Fibroblast of pulmonary artery (primary cell): ENCODE measurements at regions not wholly inside any gene's neighbourhood (a gene's known extent, or its start where the extent isn't known, plus 50 kb on each side); places are given as distances from the start of the nearest gene placed in this dataset.

ENCODE experiments used
- DNase-seq: peaks from one replicate; pipeline ENCODE4 v3.0.0-alpha.2; 2010; ENCODE audit warnings: low read depth
- H3K4me3 ChIP-seq: replicated peaks from 2 replicates; pipeline ENCODE4 v1.5.1; 2011; ENCODE audit warnings: low read depth, mild to moderate bottlenecking, control low read depth, low read length, moderate library complexity
- TF ChIP-seq, protein P1 (sequence below): IDR thresholded peaks from 2 replicates; pipeline ENCODE4 v1.5.1; 2011; ENCODE audit warnings: mild to moderate bottlenecking, control low read depth, low read length, inconsistent platforms; ENCODE audit errors: missing control alignments

DNA sequence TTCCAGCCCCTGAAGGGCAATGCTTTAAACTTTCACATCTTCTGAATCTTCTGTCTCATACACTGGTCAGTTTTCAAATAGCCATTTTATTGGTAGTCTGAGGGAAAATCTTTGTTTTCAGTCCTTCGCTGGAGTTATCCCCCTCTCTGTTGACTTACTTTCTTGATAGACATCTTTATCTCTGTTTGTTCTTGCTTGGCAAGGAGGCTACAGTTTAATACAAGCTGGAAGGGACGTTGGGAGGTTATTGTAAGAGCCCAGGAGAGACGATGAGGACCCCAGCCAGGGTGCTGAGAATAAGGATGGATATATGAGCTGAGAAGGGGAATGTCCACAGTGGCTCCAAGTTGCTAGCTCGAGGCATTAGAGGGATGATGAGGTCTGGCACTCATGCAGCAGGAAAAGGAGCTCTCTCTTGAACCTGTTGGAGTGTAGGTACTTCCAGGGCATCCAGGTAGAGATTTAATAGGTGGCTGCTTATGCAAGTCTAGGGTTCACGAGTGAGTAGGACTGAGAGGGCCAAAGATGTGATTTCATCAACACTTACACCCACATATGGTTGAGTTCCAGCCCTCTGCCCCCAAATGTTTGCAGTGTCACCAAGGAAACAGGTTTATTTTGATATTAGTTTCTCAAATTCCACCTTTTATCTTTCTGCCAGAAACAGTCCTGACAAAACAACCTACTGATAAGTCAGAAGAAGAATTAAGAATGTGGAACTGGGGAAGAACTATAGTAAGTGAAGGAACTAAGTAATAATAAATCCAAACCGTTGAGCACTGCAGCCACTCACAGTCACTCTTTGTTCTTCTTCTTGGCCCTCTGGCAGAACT is 237.3 kb upstream of the PROX1 start:
- no peak overlapping the region for H3K4me3 ChIP-seq
- no peak for DNase-seq
- TF ChIP-seq, protein P1, sequence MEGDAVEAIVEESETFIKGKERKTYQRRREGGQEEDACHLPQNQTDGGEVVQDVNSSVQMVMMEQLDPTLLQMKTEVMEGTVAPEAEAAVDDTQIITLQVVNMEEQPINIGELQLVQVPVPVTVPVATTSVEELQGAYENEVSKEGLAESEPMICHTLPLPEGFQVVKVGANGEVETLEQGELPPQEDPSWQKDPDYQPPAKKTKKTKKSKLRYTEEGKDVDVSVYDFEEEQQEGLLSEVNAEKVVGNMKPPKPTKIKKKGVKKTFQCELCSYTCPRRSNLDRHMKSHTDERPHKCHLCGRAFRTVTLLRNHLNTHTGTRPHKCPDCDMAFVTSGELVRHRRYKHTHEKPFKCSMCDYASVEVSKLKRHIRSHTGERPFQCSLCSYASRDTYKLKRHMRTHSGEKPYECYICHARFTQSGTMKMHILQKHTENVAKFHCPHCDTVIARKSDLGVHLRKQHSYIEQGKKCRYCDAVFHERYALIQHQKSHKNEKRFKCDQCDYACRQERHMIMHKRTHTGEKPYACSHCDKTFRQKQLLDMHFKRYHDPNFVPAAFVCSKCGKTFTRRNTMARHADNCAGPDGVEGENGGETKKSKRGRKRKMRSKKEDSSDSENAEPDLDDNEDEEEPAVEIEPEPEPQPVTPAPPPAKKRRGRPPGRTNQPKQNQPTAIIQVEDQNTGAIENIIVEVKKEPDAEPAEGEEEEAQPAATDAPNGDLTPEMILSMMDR: no peak

DNA sequence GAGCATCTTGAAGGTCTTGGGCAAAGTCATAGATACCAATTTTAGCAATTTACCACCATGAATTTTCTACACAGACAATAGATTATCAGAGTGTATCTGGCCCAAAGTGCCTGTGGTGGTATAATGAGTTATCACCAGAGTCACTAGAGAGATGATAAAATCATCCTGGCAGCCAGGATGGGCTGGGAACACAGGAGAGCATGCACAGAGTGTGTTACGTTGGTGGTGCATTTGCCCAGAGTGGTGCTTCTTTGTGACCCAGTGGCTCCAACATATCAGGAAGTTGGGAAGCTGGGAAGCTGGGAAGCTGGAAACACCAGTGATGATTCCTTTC is 236.7 kb upstream of the PROX1 start:
- TF ChIP-seq, protein P1: no peak
- H3K4me3 ChIP-seq: no peak overlapping the region
- no peak for DNase-seq

DNA sequence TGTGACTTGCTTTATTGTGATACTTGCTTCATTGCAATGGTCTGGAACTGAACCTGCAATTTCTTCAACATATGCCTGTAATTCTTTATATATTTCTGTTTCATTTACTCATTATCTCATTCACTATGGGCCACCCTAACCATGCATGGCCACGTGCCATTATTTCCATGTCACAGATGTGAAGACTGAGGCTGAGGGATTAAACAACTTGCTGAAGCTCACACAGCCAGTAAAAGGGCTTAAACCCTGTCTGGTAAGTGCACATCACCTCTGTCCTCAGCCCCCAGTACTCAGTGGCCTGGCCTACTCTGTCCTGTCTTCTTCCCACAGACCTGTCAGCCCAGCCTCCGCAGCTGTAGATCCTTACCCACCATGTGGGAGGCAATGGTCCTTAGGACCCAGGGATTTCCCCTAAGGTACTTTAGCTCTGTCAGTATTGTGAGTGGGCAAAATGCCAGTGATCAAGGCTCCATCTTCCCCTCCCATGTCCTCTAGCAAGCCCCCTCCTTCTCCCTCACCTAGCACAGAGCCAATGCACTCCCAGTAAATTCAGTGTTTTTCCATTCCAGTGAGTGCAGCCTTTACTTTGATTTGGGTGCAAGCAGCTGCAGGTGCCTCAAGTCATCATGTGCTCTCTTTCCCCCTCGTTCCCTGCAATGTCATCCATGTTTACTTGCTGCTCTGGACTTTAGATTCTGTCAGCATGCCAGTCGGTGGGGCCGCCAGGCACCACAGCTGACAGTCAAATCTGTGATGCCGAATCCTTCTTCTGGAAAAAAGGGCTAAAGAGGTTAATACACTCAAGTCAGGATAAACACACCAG is 228.2 kb upstream of the PROX1 start:
- H3K4me3 ChIP-seq: no peak overlapping the region
- no peak for DNase-seq
- TF ChIP-seq, protein P1: no peak

DNA sequence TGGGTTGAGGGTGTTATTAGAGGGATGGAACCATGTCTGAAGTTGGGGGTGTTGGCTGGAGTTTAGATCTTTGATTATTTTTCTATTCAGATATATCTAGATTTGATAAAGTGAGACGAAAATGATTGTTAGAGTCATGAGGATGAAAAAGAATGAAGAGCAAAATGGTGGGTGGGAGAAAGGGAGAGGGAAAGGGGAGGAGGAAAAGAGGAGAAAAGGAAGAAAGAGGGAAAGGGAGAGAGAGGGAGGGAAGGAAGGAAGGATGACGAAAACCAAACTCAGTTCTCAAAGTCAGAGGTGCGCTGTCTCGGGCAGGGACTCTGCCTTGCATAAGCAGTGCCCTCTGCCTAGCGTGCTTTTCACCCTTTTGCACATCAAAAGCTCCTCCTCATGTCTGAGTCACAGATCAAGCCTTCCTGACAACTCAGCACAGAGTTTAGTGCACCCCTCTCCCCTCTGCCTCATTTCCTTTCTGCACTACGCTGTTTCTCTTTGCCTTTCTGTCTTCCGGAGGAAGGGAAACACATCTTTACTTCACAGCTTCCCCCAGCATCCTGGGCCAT is 225.8 kb upstream of the PROX1 start:
- H3K4me3 ChIP-seq: no peak overlapping the region
- TF ChIP-seq, protein P1: no peak
- DNase-seq: no peak

DNA sequence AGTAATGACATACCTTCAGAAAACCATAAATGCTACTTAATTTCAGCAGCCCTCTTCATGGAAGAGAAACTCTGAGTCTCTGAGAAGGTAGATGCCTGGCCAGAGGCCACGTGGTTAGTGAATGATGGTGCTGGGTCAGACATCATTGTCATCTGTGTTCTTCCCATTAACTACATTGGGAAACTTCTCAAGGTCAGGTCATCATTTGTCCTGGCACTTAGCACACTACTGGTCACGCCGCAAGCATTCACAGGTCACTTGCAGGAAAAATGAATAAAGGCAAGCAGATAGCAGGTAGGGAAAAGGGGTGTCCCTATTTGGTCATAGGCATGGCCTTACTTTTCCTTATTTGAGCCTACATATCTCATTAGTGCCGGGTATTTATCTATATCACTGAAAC is 220.1 kb upstream of the PROX1 start:
- DNase-seq: no peak
- TF ChIP-seq, protein P1: no peak
- no peak overlapping the region for H3K4me3 ChIP-seq

DNA sequence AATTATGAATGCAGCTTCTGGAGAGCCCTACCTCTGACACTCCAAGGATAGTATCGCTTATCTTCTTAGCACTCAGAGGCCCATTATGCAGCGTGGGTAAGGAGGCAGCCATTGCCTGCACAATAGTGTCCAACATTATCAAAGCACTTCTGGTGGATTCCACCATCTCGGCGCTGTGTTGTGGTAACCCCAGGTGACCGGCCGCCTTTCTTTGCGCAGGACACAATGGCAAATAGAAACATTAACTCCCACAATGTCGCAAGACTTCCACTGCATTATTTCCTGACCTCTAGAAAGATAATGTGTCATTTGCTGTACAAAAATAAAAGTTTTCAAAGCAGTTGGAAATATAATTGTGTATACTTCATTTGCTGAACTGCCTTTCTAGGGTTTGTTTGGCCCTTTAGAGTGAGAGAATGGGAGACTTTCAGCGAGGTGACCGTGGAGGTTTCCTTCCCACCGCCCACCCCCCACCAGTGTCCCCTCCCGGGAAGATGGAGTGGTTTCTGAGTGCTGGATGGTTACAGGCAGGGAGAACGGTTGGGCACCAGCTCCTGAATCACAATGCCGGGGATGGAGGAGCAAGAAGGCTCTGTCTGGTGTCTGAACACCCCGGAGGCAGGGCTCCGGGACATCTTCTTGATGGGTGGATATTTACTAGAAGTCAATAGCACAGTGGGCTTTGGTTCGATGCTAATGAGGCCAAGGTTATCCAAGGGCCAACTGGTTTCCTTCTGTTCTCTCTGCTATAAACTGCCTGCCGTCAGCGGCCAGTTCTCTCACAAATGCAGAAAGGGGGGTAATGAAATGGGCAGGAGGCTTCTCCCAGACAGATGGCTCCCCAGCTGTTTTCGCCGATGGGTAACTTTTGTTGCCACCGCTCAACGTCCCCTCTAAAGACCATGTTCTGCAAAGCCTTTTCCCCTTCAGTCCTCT is 215.4 kb upstream of the PROX1 start:
- no peak overlapping the region for H3K4me3 ChIP-seq
- no peak for DNase-seq
- TF ChIP-seq, protein P1: no peak
